ENCODE measurements at regions not wholly inside any gene's neighbourhood (a gene's known extent, or its start where the extent isn't known, plus 50 kb on each side); places are given as distances from the start of the nearest gene placed in this dataset.

DNA sequence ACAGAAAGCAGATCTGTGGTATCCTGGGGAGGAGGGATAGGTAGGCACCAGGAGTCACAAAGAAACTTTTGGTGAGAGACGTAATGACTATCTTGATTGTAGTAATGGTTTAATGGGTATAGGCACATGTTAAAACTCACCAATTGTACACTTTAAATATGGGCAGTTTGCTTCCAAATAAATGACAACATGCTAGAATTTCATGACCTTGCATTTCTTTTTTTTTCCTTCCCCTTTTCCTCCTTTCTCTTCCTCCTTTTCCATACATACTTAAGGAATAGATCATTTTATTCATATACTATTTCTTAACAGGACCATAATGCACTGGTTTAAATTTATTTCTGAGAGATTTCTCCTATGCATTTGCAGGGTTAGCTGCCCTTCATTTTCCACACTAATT is 341.8 kb downstream of the TMEM182 start:
- no peak for DNase-seq

GRCh38 chr2:103119352-103119751 is 357.5 kb downstream of the TMEM182 start:
- DNase-seq: no peak

DNA sequence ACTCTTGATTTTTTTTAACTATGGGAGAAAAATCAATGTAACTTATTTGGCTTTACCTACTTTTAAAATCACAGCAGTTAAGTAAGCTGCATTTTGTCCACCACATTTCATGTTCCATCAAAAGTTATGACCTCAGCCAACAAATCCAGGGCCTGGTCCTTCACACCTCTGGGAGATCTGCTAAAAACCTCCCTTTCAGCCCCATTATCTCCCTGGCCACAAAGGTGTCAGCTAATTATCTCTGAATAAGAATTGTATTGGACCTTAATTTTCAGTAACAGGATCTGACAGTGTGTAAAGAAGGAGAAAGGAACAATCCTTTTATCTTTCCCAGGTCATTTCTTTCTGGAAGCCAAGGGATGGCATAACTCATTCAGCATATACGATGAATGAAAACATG is 359.3 kb downstream of the TMEM182 start:
- DNase-seq: no peak

DNA sequence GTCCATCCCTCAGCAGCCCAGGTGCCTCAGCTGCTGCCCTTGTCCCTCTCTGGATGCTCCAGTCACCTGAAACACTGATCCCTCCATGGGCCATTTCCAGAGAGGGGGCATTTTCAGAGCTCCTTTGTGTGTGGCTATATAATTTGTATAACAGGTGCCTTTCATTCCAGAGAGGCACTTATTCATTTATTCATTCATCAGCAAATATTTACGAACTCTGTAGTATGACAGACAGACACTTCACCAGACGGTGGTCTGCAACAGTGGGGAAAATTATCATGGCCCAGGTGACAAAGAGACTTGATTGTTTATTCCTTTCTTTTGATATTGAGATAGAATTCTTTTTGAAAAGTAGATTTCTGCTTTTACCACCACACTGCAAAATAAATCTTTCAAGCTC is 361.7 kb downstream of the TMEM182 start:
- DNase-seq: no peak

DNA sequence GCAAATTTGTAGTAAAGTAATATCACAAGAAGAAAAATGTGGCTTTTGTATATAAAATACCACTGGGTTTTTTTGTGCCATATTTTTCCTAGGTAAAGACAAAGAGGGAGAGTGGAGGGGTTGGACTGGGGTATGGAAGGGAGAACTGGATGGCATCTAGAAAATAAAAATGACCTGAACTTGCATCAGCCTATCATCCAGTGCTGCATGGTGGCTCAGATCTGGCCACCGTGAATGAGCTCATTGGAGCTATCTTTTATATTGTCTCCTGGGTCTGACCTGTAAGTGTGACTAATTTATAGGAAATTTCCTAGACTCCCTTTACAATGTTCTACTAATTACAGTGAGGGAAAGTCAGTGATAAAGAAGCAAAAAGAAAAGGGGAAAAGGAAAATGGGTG is 369.0 kb downstream of the TMEM182 start:
- DNase-seq: no peak

DNA sequence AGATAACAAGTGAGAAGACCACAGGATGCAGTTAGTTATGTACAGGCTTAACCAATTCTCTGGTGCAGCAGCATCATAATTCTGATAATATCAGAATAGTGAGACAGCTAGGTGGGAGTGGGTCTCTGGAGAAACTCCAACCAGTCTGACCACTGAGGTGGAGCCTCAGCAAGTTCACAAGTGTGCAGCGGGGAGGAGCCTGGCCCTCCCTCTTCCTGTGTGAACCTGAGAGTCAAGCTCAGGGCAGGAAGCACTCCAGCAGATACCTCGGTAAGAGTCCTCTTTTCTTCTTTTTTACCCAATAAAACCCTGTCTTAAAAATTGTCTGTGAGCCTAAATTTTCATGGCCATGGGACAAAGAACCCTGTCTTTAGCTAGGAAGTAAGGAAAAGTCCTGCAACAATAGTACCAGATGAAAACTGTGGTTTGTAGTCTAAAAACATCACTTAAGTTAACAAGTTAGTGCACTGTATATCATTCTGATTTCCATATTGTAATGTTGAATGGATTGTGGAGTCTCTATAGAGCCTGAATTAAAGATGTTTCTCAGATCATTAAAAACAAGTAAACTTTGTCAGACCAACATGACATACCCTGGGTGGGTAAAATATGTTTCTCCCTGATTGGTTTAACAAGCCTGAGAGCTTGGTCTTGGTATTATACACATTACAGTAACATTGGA is 370.8 kb downstream of the TMEM182 start:
- no peak for DNase-seq

- DNase-seq: no peak
Measured at GRCh38 chr2:103135679-103136078, 373.8 kb downstream of the TMEM182 start.

- DNase-seq: no peak
Measured at GRCh38 chr2:103138123-103138901, 376.5 kb downstream of the TMEM182 start.

GRCh38 chr2:103139628-103140268 is 377.9 kb downstream of the TMEM182 start:
- no peak for DNase-seq

DNA sequence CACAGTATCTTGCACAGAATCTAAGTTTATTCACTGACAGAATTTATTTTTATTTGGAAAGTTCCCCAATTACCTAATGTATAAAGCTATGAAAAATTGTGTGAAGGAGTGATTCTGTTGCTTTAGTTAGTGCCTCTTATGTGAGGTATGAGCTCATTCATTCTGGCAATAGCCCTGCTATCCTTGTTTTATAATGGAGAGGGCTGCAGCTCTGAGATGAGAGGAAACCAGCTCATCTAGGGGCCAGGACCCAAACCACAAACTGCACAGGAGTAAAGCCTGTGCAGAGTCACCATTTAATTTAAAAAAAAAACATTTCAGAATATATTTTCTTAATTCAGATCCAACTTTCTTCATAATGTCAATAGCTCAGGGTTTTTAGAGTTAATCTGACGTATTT is 383.0 kb downstream of the TMEM182 start:
- DNase-seq: no peak

DNA sequence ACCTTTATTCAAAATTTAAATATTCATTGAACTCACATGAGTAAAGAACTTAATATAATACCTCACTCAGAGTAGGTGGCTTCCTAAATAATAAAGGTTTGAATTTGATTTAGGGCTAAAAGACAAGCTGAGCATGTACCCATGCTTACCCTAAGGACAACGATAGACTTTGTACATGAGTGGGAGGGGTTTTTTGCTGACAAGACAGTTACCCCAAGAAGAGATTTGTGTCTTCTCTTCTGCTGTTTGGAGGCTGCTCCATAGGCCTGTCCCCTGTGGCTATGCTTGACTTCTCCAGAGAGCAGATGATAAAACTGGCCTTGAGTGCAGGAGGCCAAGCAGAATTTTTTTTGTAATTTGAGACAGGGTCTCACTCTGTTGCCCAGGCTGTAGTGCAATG is 383.9 kb downstream of the TMEM182 start:
- no peak for DNase-seq

- no peak for DNase-seq
Measured at GRCh38 chr2:103151046-103151445, 389.2 kb downstream of the TMEM182 start.

- no peak for DNase-seq
Measured at GRCh38 chr2:103152556-103152955, 390.7 kb downstream of the TMEM182 start.

DNA sequence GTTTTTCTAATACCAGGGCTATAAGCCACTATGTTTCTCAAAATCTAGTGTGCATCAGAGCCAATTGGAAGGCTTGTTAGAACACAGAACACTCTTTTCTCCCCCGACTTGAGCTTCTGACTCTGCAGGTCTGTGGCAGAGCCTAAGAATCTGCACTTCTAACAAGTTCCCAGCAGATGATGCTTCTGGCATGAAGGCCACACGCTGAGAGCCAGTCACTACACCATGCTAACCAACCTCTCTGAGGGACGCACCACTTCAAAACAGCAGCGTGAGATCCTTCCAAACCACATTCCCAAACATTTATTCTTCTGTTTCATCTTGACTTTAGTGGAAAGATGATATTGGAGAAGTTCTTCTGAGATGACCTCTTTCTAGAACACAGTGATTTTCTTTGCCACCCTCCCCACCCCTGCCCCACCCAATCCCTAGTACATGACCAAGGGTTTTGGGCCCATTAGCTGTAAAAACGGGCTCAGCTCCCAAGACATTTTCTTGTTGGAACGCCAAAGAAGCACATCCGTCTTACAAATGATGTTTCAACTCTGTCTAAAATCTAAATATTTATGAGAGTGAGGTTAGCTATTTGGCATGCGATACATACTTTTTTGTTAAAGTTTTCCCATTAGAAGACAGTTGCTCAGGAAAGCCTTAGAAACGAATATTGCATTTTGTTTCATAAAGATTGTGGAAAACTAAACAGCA is 391.9 kb downstream of the TMEM182 start:
- DNase-seq: no peak

GRCh38 chr2:103155308-103155707 is 393.5 kb downstream of the TMEM182 start:
- no peak for DNase-seq

DNA sequence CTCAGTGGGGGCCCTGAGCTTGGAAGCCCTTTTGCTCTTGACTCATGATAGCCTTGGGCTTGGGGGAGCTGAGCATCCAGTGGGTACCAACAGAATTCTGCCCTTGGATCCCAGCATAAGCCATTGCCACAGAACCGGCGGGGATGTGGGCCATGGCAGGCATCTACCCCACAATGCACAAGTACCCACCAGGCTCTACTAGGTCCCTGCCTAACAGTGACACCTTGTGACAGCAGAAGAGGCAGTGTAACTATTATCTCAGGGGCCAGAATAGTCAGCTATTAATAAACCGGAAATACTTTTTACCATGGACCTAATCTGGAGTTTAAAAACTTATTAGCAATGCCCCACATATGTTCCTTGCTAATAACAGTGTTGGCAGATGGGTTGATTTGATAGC is 397.2 kb downstream of the TMEM182 start:
- no peak for DNase-seq

- peak in 26 of 58 donors; percentile 0 to 70 (median 16) for DNase-seq
Measured at GRCh38 chr2:103161456-103162289, 399.8 kb downstream of the TMEM182 start.

GRCh38 chr2:103164748-103165147 is 402.9 kb downstream of the TMEM182 start:
- no peak for DNase-seq

- DNase-seq: no peak
Measured at GRCh38 chr2:103165836-103166235, 404.0 kb downstream of the TMEM182 start.

DNA sequence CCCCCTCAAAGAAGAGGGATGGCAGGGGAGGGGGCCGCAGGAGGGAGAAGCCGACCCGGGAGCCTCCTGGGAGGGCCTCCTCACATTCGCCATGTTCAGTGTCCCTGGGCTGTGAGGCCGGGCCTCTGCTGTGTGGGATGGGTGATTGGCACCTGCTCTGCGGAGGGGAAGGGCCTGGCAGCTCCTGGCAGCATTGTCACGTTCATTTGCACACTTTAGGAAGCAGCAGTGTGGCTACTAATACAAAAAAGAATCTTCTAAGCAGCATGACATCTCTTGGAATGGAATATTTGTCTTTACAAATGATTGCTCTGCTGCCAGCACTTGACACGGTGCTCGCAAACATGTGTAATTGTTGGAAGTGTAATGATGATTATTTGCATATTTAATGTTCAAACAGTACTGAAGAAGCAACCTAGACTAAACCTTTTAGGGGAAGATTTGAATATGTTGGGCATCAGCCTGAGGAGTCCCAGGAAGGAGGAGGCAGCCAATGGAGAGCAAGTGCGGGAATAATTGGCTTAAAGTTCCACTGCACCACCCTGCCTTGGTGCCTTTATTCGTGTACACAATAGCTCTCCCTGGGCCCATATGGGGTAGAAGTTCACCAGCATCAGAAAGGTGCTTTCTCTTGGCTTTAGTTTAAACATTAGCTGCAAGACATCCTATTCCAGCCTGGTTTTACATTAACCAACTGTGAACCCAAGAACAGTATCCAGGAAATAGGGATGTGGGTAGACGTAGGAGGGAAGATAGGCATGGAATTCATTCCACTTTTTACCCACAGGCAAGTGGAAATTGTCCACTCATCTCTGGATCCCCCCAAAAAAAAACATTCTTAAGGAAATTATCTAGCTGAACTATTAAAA is 404.9 kb downstream of the TMEM182 start:
- DNase-seq: no peak
